Lower leg skin (tissue), 4 donors: ENCODE measurements at regions not wholly inside any gene's neighbourhood (a gene's known extent, or its start where the extent isn't known, plus 50 kb on each side); places are given as distances from the start of the nearest gene placed in this dataset.

Experiments used
- DNase-seq, 2 donors: peaks; one replicate each; pipeline ENCODE4 v3.0.0-alpha.2; 2019; ENCODE audit warnings: low spot score in 2 of 2
- H3K4me3 ChIP-seq: fragments of 200-600 bp; sonication (generic); 2 replicates; pipeline ENCODE4 v1.5.1; 2017; ENCODE audit warnings: mild to moderate bottlenecking, low read depth; ENCODE audit not compliant: poor library complexity, severe bottlenecking
- POLR2A ChIP-seq, 2 donors: fragments of 450-650 bp; IDR thresholded peaks; one replicate each; pipeline ENCODE4 v1.6.1; 2016 to 2017; ENCODE audit warnings: antibody characterized with exemption in 2 of 2, mild to moderate bottlenecking in 1 of 2, moderate library complexity in 1 of 2
- WGBS, 2 donors: methylation state at CpG; one replicate each; pipeline ENCODE4 v1.1.5; 2018; 5-methylcytosine and 5-hydroxymethylcytosine counted together
- intact Hi-C: fragments of 100-400 bp; cut with DNase I; formaldehyde crosslinking; loops from one replicate; pipeline ENCODE4 v1.15.0; 2023; ENCODE audit warnings: low total_unique reads
- TF ChIP-seq, protein P1 (sequence below), 3 donors: fragments of 450-650 bp; IDR thresholded peaks; one replicate each; pipeline ENCODE4 v1.5.1; 2016; ENCODE audit warnings: antibody characterized with exemption in 3 of 3, mild to moderate bottlenecking in 3 of 3, moderate library complexity in 2 of 3

DNA sequence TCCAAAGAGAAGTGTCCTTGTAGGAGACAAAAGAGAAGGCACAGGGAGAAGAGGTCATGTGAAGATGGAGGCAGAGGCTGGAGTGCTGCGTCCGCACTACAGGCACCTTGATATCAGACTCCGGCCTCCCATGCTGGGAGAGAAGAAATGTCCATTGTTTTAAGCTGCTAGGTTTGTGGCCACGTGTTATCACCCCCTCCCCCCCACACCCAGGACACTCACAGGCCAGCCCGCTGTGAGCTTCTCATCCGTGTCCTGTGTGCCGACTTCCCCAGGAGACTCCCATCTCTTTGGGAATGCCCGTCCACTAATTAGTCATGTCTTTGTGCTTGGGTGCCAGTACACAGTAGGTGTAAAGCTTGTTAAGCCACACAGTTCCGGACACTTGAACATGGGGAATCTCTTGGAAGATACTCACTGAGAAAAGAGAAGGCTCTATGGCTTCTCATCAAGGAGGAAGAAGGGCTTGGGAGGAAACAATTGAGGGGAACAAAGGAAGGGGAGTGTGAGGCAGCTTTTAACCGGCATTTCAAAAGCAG is 1234.7 kb downstream of the TBC1D22A start:
- intact Hi-C loops: no loop called here
- TF ChIP-seq, protein P1, sequence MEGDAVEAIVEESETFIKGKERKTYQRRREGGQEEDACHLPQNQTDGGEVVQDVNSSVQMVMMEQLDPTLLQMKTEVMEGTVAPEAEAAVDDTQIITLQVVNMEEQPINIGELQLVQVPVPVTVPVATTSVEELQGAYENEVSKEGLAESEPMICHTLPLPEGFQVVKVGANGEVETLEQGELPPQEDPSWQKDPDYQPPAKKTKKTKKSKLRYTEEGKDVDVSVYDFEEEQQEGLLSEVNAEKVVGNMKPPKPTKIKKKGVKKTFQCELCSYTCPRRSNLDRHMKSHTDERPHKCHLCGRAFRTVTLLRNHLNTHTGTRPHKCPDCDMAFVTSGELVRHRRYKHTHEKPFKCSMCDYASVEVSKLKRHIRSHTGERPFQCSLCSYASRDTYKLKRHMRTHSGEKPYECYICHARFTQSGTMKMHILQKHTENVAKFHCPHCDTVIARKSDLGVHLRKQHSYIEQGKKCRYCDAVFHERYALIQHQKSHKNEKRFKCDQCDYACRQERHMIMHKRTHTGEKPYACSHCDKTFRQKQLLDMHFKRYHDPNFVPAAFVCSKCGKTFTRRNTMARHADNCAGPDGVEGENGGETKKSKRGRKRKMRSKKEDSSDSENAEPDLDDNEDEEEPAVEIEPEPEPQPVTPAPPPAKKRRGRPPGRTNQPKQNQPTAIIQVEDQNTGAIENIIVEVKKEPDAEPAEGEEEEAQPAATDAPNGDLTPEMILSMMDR (IDR thresholded peaks at IDR 0.05): no peak
- TF ChIP-seq POLR2A (IDR thresholded peaks at IDR 0.05): no peak
- 71 to 79% methylated on average over 10 of the region's 10 CpGs for WGBS, 2 donors
- no peak overlapping the region for H3K4me3 ChIP-seq
- peak in 1 of 2 donors; percentile 29 for DNase-seq

DNA sequence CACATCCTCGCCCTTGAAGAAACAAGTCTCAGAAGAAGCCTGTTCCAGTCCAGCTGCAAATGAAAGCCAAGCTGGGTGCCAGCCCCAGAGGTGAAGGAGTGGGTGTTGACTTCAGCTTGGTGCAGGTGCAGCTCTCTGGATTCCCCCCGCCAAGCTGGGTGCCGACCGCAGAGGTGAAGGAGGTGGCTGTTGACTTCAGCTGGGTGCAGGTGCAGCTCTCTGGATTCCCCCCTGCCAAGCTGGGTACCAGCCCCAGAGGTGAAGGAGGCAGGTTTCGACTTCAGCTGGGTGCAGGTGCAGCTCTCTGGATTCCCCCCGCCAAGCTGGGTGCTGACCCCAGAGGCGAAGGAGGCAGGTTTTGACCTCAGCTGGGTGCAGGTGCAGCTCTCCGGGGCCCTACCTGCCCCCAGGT is 1234.0 kb downstream of the TBC1D22A start:
- intact Hi-C loops: no loop called here
- DNase-seq: peak in 1 of 2 donors; percentile 57
- H3K4me3 ChIP-seq: no peak overlapping the region
- TF ChIP-seq, protein P1 (IDR thresholded peaks at IDR 0.05): no peak
- no peak for TF ChIP-seq POLR2A (IDR thresholded peaks at IDR 0.05)
- WGBS, 2 donors: 85 to 90% methylated on average over 8 of the region's 8 CpGs

DNA sequence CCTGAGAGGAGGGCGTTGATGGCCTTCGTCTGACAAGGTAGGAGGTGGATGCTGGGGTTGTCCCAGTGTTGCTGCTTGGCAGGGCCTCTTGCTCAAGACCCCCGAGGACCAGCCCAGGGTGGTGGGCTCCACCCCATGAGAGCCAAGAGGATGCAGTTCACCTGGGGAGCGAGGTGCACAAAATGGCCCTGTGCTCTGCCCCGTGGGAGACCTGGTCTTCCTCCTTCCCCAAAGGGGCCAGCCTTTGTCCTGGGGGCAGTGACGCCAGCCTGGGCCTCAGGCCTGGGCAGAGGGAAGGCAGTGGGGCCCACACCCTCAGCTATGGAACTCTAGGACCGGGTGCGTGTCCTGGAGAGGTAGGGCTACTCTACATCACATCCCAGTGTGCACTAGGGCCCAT is 1233.3 kb downstream of the TBC1D22A start:
- H3K4me3 ChIP-seq: no peak overlapping the region
- intact Hi-C loops: no loop called here
- WGBS, 2 donors: 86 to 91% methylated on average over 7 to 8 of the region's 8 CpGs
- DNase-seq: no peak
- no peak for TF ChIP-seq POLR2A (IDR thresholded peaks at IDR 0.05)
- TF ChIP-seq, protein P1 (IDR thresholded peaks at IDR 0.05): no peak

DNA sequence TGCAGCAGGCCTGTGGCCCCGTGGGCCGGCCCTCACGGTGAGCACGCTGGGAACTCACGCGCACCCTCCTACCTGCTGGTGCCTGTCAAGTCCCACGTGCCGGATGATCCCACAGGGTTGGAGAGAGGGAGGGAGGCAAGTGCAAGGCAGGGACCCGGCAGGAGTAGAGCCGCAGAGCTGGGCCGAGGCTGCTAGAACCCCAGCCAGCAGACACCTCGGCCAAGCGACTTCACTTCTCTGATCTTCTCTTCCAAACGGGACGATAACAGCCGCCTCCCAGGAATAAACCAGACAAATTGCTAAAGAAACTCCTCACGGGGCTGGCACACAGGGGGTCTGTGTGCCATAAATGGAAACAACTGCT is 1232.8 kb downstream of the TBC1D22A start:
- no peak overlapping the region for H3K4me3 ChIP-seq
- WGBS, 2 donors: 86 to 89% methylated on average over 16 to 17 of the region's 17 CpGs
- no peak for DNase-seq
- TF ChIP-seq, protein P1 (IDR thresholded peaks at IDR 0.05): no peak
- TF ChIP-seq POLR2A (IDR thresholded peaks at IDR 0.05): no peak
- intact Hi-C loops: no loop called here

DNA sequence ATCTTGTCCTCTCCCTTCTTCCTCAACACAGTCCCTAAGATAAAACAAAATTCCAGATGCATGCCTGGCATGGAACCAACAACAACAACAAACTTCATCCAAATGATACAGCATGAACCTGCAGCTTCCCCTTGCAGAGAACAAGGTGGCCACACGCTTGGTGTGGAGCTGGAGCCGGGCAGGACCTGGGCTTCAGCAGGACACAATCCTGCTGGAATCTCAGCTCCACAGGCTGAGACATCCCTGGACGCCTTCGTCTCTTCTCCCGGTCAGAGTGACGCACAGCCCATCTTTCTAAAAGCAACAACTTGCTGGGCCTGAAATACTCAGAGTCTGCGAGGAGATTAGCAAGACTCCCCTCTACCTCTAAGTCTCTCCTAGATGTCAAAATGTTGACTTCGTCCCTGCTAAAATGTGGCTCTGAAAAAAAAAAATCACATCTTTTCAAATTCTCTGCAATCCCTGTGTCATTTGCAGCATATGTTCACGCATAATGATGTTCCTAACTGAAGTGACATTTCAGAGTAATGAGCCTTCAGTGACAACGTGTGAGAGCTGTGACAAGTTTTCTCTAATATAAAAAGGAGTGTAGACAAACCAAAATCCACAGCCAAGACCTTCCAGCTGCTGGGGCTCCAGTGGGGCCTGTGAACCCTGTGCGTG is 1232.3 kb downstream of the TBC1D22A start:
- intact Hi-C loops: no loop called here
- 86 to 88% methylated on average over 11 of the region's 11 CpGs for WGBS, 2 donors
- no peak for TF ChIP-seq POLR2A (IDR thresholded peaks at IDR 0.05)
- TF ChIP-seq, protein P1 (IDR thresholded peaks at IDR 0.05): no peak
- H3K4me3 ChIP-seq: no peak overlapping the region
- no peak for DNase-seq

DNA sequence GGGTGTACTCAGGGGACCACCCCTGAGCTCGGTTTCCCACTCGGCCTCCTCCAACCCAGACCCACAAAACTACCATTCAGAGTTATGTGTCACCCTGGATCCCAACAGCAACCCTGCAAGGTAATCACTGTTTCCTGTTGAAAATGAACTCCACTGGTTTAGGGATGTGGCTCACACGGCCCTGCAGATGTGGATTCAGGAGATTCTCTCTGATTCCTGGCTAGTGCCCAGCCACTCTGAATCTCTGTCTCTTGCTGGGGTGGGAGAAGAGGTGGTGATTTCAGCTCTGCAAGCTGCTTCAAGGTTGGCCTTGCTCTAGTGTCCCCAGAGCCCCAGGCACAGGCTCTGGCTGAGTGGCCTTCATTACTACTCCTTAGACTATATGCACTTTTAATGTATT is 1231.6 kb downstream of the TBC1D22A start:
- intact Hi-C loops: no loop called here
- TF ChIP-seq POLR2A (IDR thresholded peaks at IDR 0.05): no peak
- TF ChIP-seq, protein P1 (IDR thresholded peaks at IDR 0.05): no peak

More for the DNA sequence above, 1231.6 kb downstream of the TBC1D22A start:
- no peak for DNase-seq
- H3K4me3 ChIP-seq: no peak overlapping the region
- WGBS, 2 donors: 48 to 83% methylated on average over 3 of the region's 3 CpGs
